ENCODE measurements at regions not wholly inside any gene's neighbourhood (a gene's known extent, or its start where the extent isn't known, plus 50 kb on each side); places are given as distances from the start of the nearest gene placed in this dataset.
"Not testable (repeated sequence)": the region's sequence is repeated elsewhere in the genome, so short reads cannot be mapped to it uniquely, and the experiment has no call there.

DNA sequence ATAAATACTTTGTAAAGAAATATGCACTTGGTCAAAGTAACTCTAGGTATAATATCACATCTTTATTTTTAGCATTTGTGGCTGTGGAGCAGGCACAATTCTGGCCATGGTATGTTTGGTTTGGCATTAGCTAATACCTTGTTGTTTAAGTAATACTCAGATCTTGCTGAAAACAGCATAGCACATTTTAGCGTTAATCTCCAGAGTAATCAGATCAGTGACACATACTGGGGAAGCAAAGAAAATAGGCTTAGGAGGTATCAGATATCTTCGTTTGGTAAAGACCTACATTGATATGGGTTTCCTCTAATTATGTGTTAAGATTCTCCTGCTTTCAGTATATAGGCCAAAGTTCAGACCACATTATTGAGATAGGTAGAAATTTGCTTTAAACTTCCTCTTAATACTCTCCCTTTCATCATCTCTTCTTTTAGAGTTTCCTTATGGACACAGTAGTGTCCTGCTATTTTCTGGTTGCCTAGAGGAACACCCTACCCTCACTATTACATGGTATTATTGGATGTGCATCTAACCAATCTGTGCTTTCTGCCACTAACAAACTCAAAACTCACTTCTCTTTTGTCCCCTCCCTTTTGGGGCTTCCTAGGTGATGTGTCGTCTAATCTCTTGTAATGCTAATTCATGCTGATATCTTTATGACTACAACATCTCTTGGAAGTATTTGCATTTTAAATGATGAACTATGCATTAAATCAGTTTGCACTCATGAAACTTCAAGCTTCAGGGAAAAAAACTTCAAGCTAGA lies 437.3 kb upstream of the ADAMTSL1 start:
- FAIRE-seq = no peak

GRCh38 chr9:18037981-18038380 lies 436.0 kb upstream of the ADAMTSL1 start:
- FAIRE-seq = no peak

DNA sequence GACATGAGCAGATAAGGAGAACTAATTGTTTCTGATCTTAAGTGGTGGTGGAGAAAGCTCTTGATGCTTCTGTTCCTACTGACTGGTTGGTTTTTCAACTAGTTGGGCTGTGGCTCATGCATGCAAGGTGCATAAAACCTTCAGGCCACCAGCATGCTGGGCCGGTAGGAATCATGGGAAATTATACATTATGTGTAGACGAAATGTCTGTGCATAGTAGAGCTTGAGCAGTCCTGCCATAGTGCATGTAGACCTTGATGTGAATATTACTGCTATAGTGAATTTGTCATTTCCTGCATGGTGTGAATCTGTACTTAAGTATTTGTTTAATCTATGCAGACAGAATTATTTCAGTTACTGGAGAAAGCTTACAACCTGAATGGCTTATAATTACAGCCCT lies 433.6 kb upstream of the ADAMTSL1 start:
- FAIRE-seq = no peak

GRCh38 chr9:18043978-18044377 lies 430.0 kb upstream of the ADAMTSL1 start:
- FAIRE-seq = no peak

DNA sequence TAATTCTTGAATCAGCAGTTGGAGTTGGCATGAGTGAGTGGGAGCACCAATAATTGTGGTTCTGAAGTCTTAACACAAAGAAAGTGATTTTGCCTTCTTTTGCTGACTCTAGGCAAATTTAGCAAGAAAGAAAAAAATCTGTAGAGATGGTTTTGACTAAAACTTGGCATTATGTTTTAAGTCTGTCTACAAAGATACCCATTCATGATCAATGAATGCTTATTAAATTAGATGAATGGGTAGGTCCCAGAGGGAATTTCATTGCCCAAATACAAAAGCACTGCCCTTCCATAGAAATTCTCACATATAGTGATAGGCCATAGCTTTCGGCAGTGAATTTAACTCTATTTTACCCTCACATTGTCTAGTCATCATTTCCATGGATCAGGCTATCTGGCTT lies 428.6 kb upstream of the ADAMTSL1 start:
- FAIRE-seq = no peak

- no peak for FAIRE-seq
Observed at GRCh38 chr9:18046068-18046467, 427.9 kb upstream of the ADAMTSL1 start.

GRCh38 chr9:18051638-18052037 lies 422.3 kb upstream of the ADAMTSL1 start:
- FAIRE-seq = no peak

DNA sequence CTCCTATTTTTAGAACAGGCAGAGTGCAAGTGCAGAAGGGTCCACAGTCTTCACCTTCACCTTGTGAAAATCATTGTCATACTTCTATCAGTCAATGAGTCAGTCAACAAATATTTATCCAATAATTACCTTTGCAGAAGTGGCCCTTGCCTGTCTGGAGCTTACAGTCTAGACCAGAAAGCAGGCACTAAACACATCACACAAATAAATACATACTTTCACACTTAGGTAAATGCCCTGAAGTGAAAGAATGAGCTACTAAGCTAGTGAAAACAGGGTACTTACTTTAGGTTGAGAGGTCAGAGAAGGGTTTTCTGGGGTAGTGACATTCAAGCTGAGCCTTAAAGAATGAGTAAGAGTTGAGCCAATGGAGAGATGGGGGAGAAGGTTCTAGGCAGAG lies 421.9 kb upstream of the ADAMTSL1 start:
- no peak for FAIRE-seq

DNA sequence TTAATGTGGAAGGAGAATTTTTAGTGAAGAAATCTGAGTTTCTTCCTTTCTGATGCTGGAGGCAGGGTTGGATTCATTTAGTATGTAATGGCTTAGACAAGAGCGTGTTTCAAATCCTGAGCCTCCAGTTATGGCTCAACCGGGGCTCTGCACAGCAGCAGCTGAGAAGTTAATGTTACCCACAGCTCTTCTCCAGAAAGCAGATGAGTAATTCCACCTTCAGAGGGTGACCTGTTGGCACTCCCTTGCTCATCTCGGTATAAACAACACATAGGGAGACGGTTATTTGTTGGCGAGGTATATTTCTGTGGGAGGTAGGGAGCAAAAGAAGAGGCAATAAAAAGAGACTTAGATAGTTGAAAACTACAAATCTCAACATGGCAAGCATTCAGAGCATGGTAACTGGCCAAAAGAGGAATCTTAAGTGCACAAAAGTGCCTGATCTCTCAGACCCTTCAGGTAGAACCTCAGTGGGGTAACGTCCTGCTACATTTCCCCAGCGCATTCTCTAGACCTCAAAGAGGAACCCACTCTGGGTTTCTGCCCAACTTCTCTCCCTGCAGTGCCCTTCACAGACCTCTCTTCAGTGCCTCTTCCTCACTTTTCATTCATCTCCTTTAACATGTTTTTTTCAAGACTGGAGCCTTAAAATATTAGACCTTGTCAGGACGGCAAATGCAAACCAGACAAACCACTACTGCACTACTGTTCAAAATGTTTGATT lies 417.5 kb upstream of the ADAMTSL1 start:
- FAIRE-seq = no peak

DNA sequence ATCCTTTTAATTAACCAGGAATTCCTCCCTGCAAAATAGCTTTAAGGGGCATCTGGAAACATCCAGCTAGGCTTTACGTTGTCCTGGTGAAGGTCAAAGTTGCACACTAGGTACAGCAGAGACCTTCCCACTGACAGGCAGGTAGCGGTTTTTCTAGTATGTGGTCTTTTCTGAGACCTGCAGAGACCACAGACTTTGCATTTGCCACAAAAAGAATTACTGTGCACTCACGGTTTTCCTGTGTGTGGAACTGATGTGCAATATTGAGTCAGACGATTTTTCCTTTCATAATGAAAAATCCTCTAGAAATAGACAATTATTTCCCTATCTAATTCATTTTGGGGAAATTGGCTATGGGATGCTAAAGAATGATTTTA lies 417.0 kb upstream of the ADAMTSL1 start:
- no peak for FAIRE-seq

- FAIRE-seq = no peak
Observed at GRCh38 chr9:18058564-18059442, 415.1 kb upstream of the ADAMTSL1 start.

DNA sequence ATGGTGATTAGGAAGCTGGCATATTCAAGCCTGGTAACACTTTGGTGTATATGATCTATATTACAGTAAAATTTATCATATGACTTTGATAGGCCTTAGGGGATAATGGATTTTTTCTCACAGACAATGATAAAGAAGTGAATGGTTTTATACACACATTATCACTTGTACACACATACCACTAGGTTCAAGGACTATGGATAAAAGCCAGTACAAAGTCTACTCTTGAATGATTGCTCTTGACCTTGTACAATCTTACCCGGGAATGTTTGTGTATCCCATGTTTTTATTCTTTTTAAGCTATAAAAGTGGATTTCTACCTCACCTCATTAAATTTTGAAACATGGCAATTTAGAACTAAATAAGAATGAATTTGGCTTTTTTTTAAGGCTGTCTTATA lies 414.5 kb upstream of the ADAMTSL1 start:
- FAIRE-seq = no peak

- FAIRE-seq = no peak
Observed at GRCh38 chr9:18060269-18060934, 413.6 kb upstream of the ADAMTSL1 start.

GRCh38 chr9:18061332-18061731 lies 412.6 kb upstream of the ADAMTSL1 start:
- no peak for FAIRE-seq

DNA sequence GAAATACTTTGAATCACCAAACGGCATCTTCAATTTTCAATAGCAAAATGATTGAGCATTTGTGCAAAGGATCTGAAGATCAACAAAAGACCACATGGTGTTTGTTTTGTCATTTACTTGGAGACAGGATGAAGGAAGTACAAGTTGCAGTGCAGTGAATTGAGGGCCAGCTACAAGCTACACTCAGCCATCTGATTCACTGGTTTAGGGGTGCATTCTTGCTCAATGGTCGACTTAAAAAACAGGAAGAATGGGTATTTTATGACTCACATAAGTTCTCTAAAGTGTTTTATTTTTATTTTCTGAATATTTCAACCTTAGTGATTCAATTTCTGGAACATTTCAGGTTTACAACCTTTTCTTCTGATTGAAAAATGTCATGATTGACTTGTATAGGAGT lies 412.1 kb upstream of the ADAMTSL1 start:
- no peak for FAIRE-seq

DNA sequence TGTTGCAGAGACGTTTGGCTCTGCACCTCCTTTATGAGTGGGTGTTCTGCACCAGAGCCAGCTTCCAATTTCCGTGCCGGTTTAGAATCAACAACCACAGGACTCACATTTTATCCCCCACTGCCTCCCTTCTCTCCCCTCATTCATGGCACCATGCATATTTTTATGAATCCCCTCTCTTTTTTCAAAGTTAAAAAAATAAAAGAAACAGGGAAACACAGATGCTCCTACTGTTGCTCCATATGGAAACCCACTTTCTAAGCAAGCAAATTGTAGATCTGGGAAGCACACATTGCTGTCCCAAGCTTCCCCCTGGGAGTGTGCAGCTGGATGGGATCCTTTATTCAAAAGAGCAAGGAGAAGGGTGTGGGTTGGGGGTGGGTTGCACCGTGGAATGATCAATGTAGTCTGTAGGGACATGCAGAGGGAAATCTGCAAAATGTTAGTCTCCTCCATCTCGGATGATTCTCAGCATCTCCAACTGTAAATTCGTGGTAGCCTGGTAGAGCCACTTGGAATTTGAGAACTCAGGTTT lies 410.0 kb upstream of the ADAMTSL1 start:
- FAIRE-seq = no peak

GRCh38 chr9:18066608-18067007 lies 407.3 kb upstream of the ADAMTSL1 start:
- FAIRE-seq = not testable (repeated sequence)

GRCh38 chr9:18067548-18068120 lies 406.3 kb upstream of the ADAMTSL1 start:
- no peak for FAIRE-seq

DNA sequence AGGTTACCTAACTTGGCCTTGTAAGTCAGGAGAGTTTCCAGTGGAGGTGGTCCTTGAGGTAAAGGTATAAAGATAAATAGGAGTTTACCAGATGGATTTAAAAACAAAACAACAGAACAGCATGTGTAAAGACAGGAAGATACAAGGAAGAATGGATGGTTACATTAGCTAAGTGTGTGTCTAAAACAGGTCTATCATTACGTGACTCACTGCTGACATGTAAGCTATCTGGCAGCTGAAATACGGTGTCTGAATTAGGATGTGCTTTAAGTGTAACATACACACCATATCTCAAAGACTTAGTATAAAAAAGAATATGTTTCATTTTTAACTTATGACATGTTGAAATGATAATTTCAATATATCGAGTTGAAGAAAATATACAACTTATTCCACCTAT lies 405.1 kb upstream of the ADAMTSL1 start:
- FAIRE-seq = no peak

- FAIRE-seq = no peak
Observed at GRCh38 chr9:18071651-18072060, 402.3 kb upstream of the ADAMTSL1 start.

GRCh38 chr9:18073002-18073401 lies 401.0 kb upstream of the ADAMTSL1 start:
- no peak for FAIRE-seq

GRCh38 chr9:18074041-18074440 lies 399.9 kb upstream of the ADAMTSL1 start:
- FAIRE-seq = no peak

Data from endometrium (tissue), 2 donors.